Endothelial cell of umbilical vein (primary cell): ENCODE measurements at regions not wholly inside any gene's neighbourhood (a gene's known extent, or its start where the extent isn't known, plus 50 kb on each side); places are given as distances from the start of the nearest gene placed in this dataset.

Experiments used
- BruUV-seq: library from RNA; stranded (reverse); fragments of 400-500 nt; replicated peaks from 2 replicates; lab custom pipeline; 2021; lab: Mats Ljungman, UMichigan
- CTCF ChIA-PET: fragments of 300-600, 350-600 bp; sonication (Branson Sonifier 250); formaldehyde crosslinking; loops from one replicate; lab custom pipeline; 2021; ENCODE audit warnings: antibody characterized with exemption, inconsistent platforms; lab: Charles Lee
- POLR2A ChIA-PET: fragments of 300-600, 350-600 bp; sonication (Branson Sonifier 250); formaldehyde crosslinking; loops from one replicate; lab custom pipeline; 2021; ENCODE audit warnings: antibody characterized with exemption, inconsistent platforms; lab: Charles Lee
- DNase-seq: peaks from one replicate; pipeline ENCODE4 v3.0.0-alpha.2; 2011; ENCODE audit warnings: low read depth, low spot score
- FAIRE-seq: peaks from 2 replicates; lab custom pipeline; 2011; peaks lifted over from hg19 to GRCh38; lab: Jason Lieb, UNC
- H2AFZ ChIP-seq: 2 replicates; pipeline ENCODE4 v1.6.0; 2012; ENCODE audit warnings: low read depth, low read length, control low read depth, inconsistent platforms
- H3K27ac ChIP-seq: 2 replicates; pipeline ENCODE4 v1.5.1; 2011; ENCODE audit warnings: low read depth, mild to moderate bottlenecking, control low read depth, low read length, moderate library complexity; ENCODE audit not compliant: insufficient read depth
- H3K27me3 ChIP-seq, 2 experiments: 2 replicates each; pipeline versions ENCODE4 v1.6.0 to v1.6.1; 2011; ENCODE audit warnings: low read length in 2 of 2, mixed read lengths in 1 of 2; ENCODE audit not compliant: control insufficient read depth in 2 of 2, insufficient read depth in 2 of 2
- H3K36me3 ChIP-seq, 2 experiments: 2 replicates in 1 of 2; 3 replicates in 1 of 2; pipeline ENCODE4 v1.5.1; 2011; ENCODE audit warnings: low read length in 2 of 2, mild to moderate bottlenecking in 1 of 2, moderate library complexity in 1 of 2; ENCODE audit not compliant: control insufficient read depth in 2 of 2, insufficient read depth in 2 of 2; ENCODE audit errors: extremely low read depth in 1 of 2
- H3K4me1 ChIP-seq: 3 replicates; pipeline ENCODE4 v1.5.1; 2011; ENCODE audit warnings: mild to moderate bottlenecking, low read length; ENCODE audit not compliant: control insufficient read depth, insufficient read depth; ENCODE audit errors: extremely low read depth
- H3K4me2 ChIP-seq: 2 replicates; pipeline ENCODE4 v1.6.1; 2011; ENCODE audit warnings: low read length, control low read depth, mixed read lengths; ENCODE audit not compliant: insufficient read depth
- H3K4me3 ChIP-seq, 3 experiments: fragments of 200-600 bp in 1 of 3; sonication (generic), shearing (Covaris generic) in 1 of 3; replicated peaks in 1 of 3; 2 replicates each; pipeline ENCODE4 v1.5.1; 2011 to 2016; ENCODE audit warnings: control low read depth in 3 of 3, low read length in 3 of 3, mild to moderate bottlenecking in 2 of 3, inconsistent platforms in 1 of 3, low read depth in 1 of 3, moderate library complexity in 1 of 3; ENCODE audit not compliant: insufficient read depth in 1 of 3
- H3K79me2 ChIP-seq: 2 replicates; pipeline ENCODE4 v1.6.0; 2012; ENCODE audit warnings: low read length, inconsistent platforms; ENCODE audit not compliant: control insufficient read depth, insufficient read depth
- H3K9ac ChIP-seq: replicated peaks from 2 replicates; pipeline ENCODE3; 2011; ENCODE audit warnings: low read length, control low read depth; ENCODE audit not compliant: insufficient read depth; ENCODE audit errors: extremely low read depth
- H3K9me1 ChIP-seq: replicated peaks from 3 replicates; pipeline ENCODE4 v1.6.0; 2011; ENCODE audit warnings: mild to moderate bottlenecking, low read length; ENCODE audit not compliant: control insufficient read depth, insufficient read depth; ENCODE audit errors: extremely low read depth
- H3K9me3 ChIP-seq: replicated peaks from 2 replicates; pipeline ENCODE4 v1.5.1; 2012; ENCODE audit warnings: low read length, inconsistent platforms; ENCODE audit not compliant: control insufficient read depth, insufficient read depth
- H4K20me1 ChIP-seq: replicated peaks from 2 replicates; pipeline ENCODE3; 2011; ENCODE audit warnings: mild to moderate bottlenecking, low read length; ENCODE audit not compliant: control insufficient read depth, insufficient read depth; ENCODE audit errors: extremely low read depth
- CTCF ChIP-seq, 2 donors: IDR thresholded peaks; 1 replicate in 1 of 2; 2 replicates in 1 of 2; pipeline ENCODE4 v1.5.1; 2011; ENCODE audit warnings: low read length in 2 of 2, mild to moderate bottlenecking in 2 of 2, moderate library complexity in 2 of 2, control low read depth in 1 of 2, inconsistent platforms in 1 of 2, low read depth in 1 of 2; ENCODE audit not compliant: insufficient read depth in 1 of 2; ENCODE audit errors: extremely low read depth in 1 of 2
- EZH2 ChIP-seq: IDR thresholded peaks from 2 replicates; pipeline ENCODE4 v1.6.1; 2012; ENCODE audit warnings: borderline replicate concordance, low read depth, mild to moderate bottlenecking, moderate library complexity, low read length, inconsistent platforms; ENCODE audit not compliant: severe bottlenecking
- FOS ChIP-seq: IDR thresholded peaks from 2 replicates; pipeline ENCODE4 v1.6.1; 2011; ENCODE audit warnings: mild to moderate bottlenecking, low read length, moderate library complexity, borderline replicate concordance; ENCODE audit not compliant: insufficient read depth
- GATA2 ChIP-seq: IDR thresholded peaks from 2 replicates; pipeline ENCODE4 v1.7.0; 2011; ENCODE audit warnings: low read depth, mild to moderate bottlenecking, moderate library complexity, mixed read lengths, low read length; ENCODE audit not compliant: insufficient read length, insufficient read depth
- JUN ChIP-seq: IDR thresholded peaks from 2 replicates; pipeline ENCODE4 v1.6.1; 2011; ENCODE audit warnings: borderline replicate concordance, low read depth; ENCODE audit not compliant: insufficient read length, insufficient read depth
- MAX ChIP-seq: IDR thresholded peaks from 2 replicates; pipeline ENCODE4 v1.6.1; 2011; ENCODE audit not compliant: insufficient read depth, insufficient read length
- MYC ChIP-seq: IDR thresholded peaks from one replicate; pipeline ENCODE4 v1.6.1; 2011; ENCODE audit warnings: mild to moderate bottlenecking, low read depth, low read length
- POLR2A ChIP-seq: IDR thresholded peaks from 2 replicates; pipeline ENCODE4 v1.6.1; 2012; ENCODE audit warnings: low read depth, mild to moderate bottlenecking, control low read depth, low read length
- POLR2AphosphoS5 ChIP-seq: IDR thresholded peaks from 2 replicates; pipeline ENCODE4 v1.6.1; 2012; ENCODE audit warnings: low read depth, mild to moderate bottlenecking, control low read depth, low read length, moderate library complexity; ENCODE audit not compliant: insufficient read depth
- dilution Hi-C: fragments of 300-500 bp; cut with MboI; formaldehyde crosslinking; loops from one replicate; pipeline ENCODE4 v1.15.0; 2019; ENCODE audit warnings: low sequenced_read_pairs; ENCODE audit not compliant: extremely low pct_ligation_motif_present
- intact Hi-C: fragments of 100-400 bp; cut with micrococcal nuclease; formaldehyde crosslinking; loops from one replicate; pipeline ENCODE4 v1.10.0; 2022

- Histone ChIP-seq H3K27me3 (no peaks in the 10 kb centered on the region), H3K9me3 (no peaks in the 10 kb centered on the region), H3K36me3 (no peaks in the 10 kb centered on the region), H3K9ac (no peak overlapping the region), H3K4me3 (no peak overlapping the region), H3K79me2 (no peaks in the 10 kb centered on the region), H3K27ac (no peak overlapping the region), H3K4me1 (no peaks in the 10 kb centered on the region), H4K20me1 (no peaks in the 10 kb centered on the region), H3K9me1 (no peaks in the 10 kb centered on the region), H2AFZ (no peak overlapping the region), H3K4me2 (no peak overlapping the region)
- no peak for TF ChIP-seq CTCF (IDR thresholded peaks at IDR 0.05; ENCODE audit: extremely low read depth in 1 of 2, insufficient read depth in 1 of 2, low read depth in 1 of 2, low read length in 2 of 2)
- TF ChIP-seq EZH2: no peak
- TF ChIP-seq GATA2: no peak
- no peak for TF ChIP-seq MAX
- no peak for TF ChIP-seq MYC
- no peak for TF ChIP-seq FOS
- TF ChIP-seq POLR2AphosphoS5: no peak
- TF ChIP-seq JUN: no peak
- TF ChIP-seq POLR2A: no peak
- BruUV-seq: no TSS peak
- ChIA-PET CTCF (interaction anchor here (0.7 to 1.2 kb wide), 5 partner anchors 9 to 523 kb away, joined by 3 read pairs; no protein-coding TSS in a partner anchor), POLR2A (no interaction called here)
- intact Hi-C loops (no loop called here), dilution Hi-C loops (no loop called here)
- no peak for FAIRE-seq
- DNase-seq: no peak
Observed at GRCh38 chr1:79362470-79362869, 355.9 kb upstream of the ADGRL4 start.
